Panc1 (cell line): ENCODE measurements at regions not wholly inside any gene's neighbourhood (a gene's known extent, or its start where the extent isn't known, plus 50 kb on each side); places are given as distances from the start of the nearest gene placed in this dataset.

Source experiments
- ATAC-seq: fragments of 200-7000 bp; cut with Tn5 transposase; 2 replicates; pipeline ENCODE4 v1.9.1; 2020; ENCODE audit warnings: mild to moderate bottlenecking, moderate library complexity
- BruUV-seq: library from RNA; stranded (reverse); fragments of 400-500 nt; replicated peaks from 2 replicates; lab custom pipeline; 2021; lab: Mats Ljungman, UMichigan
- CTCF ChIA-PET: fragments of 300-600 bp; sonication (Branson Sonifier 250); formaldehyde crosslinking; loops from one replicate; lab custom pipeline; 2022; ENCODE audit warnings: antibody characterized with exemption; lab: Charles Lee
- POLR2A ChIA-PET: fragments of 300-600 bp; sonication (Branson Sonifier 250); formaldehyde crosslinking; loops from one replicate; lab custom pipeline; 2022; ENCODE audit warnings: antibody characterized with exemption; lab: Charles Lee
- DNase-seq: peaks from one replicate; pipeline ENCODE4 v3.0.0-alpha.2; 2010; ENCODE audit warnings: low read depth, low spot score
- H3K27ac ChIP-seq: 2 replicates; pipeline ENCODE4 v1.5.1; 2011; ENCODE audit warnings: mild to moderate bottlenecking, low read length, inconsistent platforms
- H3K27me3 ChIP-seq: fragments of 200-500 bp; sonication (Bioruptor generic); 2 replicates; pipeline ENCODE4 v1.6.0; 2014; ENCODE audit warnings: low read length, inconsistent platforms; ENCODE audit not compliant: control insufficient read depth, insufficient read depth
- H3K36me3 ChIP-seq: fragments of 200-500 bp; sonication (Bioruptor generic); 2 replicates; pipeline ENCODE4 v1.5.1; 2014; ENCODE audit warnings: inconsistent platforms, mild to moderate bottlenecking, low read length, moderate library complexity; ENCODE audit not compliant: control insufficient read depth, insufficient read depth
- H3K4me1 ChIP-seq: 2 replicates; pipeline ENCODE4 v1.5.1; 2011; ENCODE audit warnings: inconsistent platforms, mild to moderate bottlenecking, low read length, moderate library complexity; ENCODE audit not compliant: control insufficient read depth, insufficient read depth
- H3K4me3 ChIP-seq, 2 experiments: 2 replicates each; pipeline ENCODE4 v1.5.1; 2011 to 2012; ENCODE audit warnings: low read depth in 2 of 2, low read length in 2 of 2, mild to moderate bottlenecking in 2 of 2, inconsistent platforms in 1 of 2, moderate library complexity in 1 of 2
- H3K9me3 ChIP-seq: fragments of 200-500 bp; sonication (Bioruptor generic); 2 replicates; pipeline ENCODE4 v1.5.1; 2014; ENCODE audit warnings: low read depth, mild to moderate bottlenecking, inconsistent platforms, low read length, moderate library complexity; ENCODE audit not compliant: control insufficient read depth, insufficient read depth
- CTCF ChIP-seq: fragments of 450-650 bp; IDR thresholded peaks from 2 replicates; pipeline ENCODE4 v1.5.1; 2017; ENCODE audit warnings: mild to moderate bottlenecking
- POLR2AphosphoS5 ChIP-seq: IDR thresholded peaks from 2 replicates; pipeline ENCODE4 v1.6.1; 2012; ENCODE audit warnings: mild to moderate bottlenecking, low read depth, low read length, moderate library complexity
- REST ChIP-seq, 2 experiments: IDR thresholded peaks; 2 replicates each; pipeline ENCODE4 v1.6.1; 2011 to 2012; ENCODE audit warnings: low read depth in 2 of 2, control low read depth in 1 of 2, low read length in 1 of 2, mild to moderate bottlenecking in 1 of 2, moderate library complexity in 1 of 2; ENCODE audit not compliant: insufficient read depth in 1 of 2
- SIN3A ChIP-seq: IDR thresholded peaks from 2 replicates; pipeline ENCODE4 v1.6.1; 2012; ENCODE audit warnings: low read depth, mild to moderate bottlenecking, low read length, moderate library complexity, borderline replicate concordance; ENCODE audit not compliant: insufficient read depth
- TCF7L2 ChIP-seq: IDR thresholded peaks from 2 replicates; pipeline ENCODE4 v1.6.1; 2011; ENCODE audit warnings: mild to moderate bottlenecking, low read depth, low read length, inconsistent platforms
- in situ Hi-C: cut with HindIII; loops from 2 replicates; pipeline ENCODE4 v1.10.0; 2016; ENCODE audit warnings: low sequenced_read_pairs, low pct_unique_long_range_greater_than_20kb
- intact Hi-C: fragments of 100-400 bp; cut with micrococcal nuclease; formaldehyde crosslinking; loops from one replicate; pipeline ENCODE4 v1.10.0; 2022; ENCODE audit not compliant: unreplicated experiment

DNA sequence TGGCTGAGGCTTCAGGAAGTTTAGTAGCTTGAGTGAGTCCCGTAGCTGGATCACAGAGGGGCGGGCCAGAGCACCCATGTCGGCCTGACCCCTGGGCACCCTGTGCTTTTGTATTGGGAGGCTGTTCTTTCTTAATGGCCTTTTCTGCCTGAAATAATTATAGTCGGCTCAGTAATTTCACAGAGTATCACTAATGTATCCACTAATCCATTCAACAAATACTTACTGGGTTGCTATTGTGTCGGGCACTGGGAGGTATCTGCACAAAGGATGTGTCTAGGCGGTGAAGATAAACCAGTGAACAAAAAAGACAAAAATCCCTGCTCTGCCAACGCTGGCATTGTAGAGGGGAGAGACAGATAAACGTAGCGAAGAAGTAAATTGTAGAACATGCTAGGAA lies 318.6 kb downstream of the FOXL1 start:
- no peak for TF ChIP-seq CTCF
- TF ChIP-seq REST (IDR thresholded peaks at IDR 0.05; ENCODE audit: insufficient read depth in 1 of 2, low read depth in 2 of 2, low read length in 1 of 2) = no peak
- no peak for TF ChIP-seq POLR2AphosphoS5
- Histone ChIP-seq H3K27me3 (no peaks in the 10 kb centered on the region), H3K4me3 (no peak overlapping the region), H3K9me3 (no peaks in the 10 kb centered on the region), H3K36me3 (no peaks in the 10 kb centered on the region), H3K27ac (no peak overlapping the region), H3K4me1 (no peaks in the 10 kb centered on the region)
- BruUV-seq = no TSS peak
- intact Hi-C loops (no loop called here), in situ Hi-C loops (no loop called here)
- POLR2A ChIA-PET = no interaction called here
- no peak for DNase-seq
- ATAC-seq = no peak
- CTCF ChIA-PET = no interaction called here

DNA sequence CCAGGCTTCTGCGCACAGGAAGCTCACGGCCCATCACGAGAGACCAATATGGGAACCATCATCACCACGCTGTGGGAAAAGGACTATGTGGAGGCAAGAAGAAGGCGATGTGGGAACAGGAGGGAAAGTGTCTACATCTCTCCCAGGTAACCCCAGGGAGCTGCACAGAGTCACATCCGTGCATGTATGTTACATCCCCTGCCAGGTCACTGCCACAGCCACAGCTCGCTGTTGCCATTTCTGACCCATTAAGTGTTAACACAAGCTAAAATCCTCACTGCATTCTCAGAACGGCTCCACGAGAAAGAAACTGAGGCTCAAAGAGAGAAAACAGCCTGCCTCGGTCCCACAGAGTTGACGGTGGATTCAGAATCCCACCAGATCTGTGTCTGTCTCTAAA lies 319.1 kb downstream of the FOXL1 start:
- Histone ChIP-seq H3K36me3 (no peaks in the 10 kb centered on the region), H3K4me1 (no peaks in the 10 kb centered on the region), H3K27ac (no peak overlapping the region), H3K27me3 (no peaks in the 10 kb centered on the region), H3K9me3 (no peaks in the 10 kb centered on the region), H3K4me3 (no peak overlapping the region)
- TF ChIP-seq TCF7L2 (no peak), SIN3A (no peak), CTCF (no peak), POLR2AphosphoS5 (no peak), REST (IDR thresholded peaks at IDR 0.05; ENCODE audit: insufficient read depth in 1 of 2, low read depth in 2 of 2, low read length in 1 of 2) (no peak)
- no TSS peak for BruUV-seq
- ATAC-seq (no peak), DNase-seq (no peak)
- ChIA-PET CTCF (no interaction called here), POLR2A (no interaction called here)
- intact Hi-C loops = no loop called here
- in situ Hi-C loops = no loop called here
